HepG2 (cell line): ENCODE measurements at regions not wholly inside any gene's neighbourhood (a gene's known extent, or its start where the extent isn't known, plus 50 kb on each side); places are given as distances from the start of the nearest gene placed in this dataset.

Experiments used
- ATAC-seq: fragments of 200-7000 bp; cut with Tn5 transposase; 3 replicates; pipeline ENCODE4 v1.9.1; 2020; ENCODE audit warnings: mild to moderate bottlenecking, moderate library complexity
- BruUV-seq: library from RNA; stranded (reverse); fragments of 400-500 nt; replicated peaks from 2 replicates; lab custom pipeline; 2021; lab: Mats Ljungman, UMichigan
- CTCF ChIA-PET: fragments of 300-600 bp; formaldehyde crosslinking; extraction: SDS; loops from one replicate; lab custom pipeline; 2021; ENCODE audit warnings: low total read pairs, inconsistent platforms, low intra/inter-chr PET ratio; lab: Yijun Ruan, JAX
- POLR2A ChIA-PET: fragments of 350-600 bp; sonication (Branson Sonifier 250); formaldehyde crosslinking; loops from one replicate; lab custom pipeline; 2020; ENCODE audit warnings: antibody characterized with exemption, inconsistent platforms; lab: Yijun Ruan, JAX
- DNase-seq: peaks from one replicate; pipeline ENCODE4 v3.0.0-alpha.2; 2015; ENCODE audit warnings: low spot score
- FAIRE-seq: peaks from 3 replicates; lab custom pipeline; 2011; peaks lifted over from hg19 to GRCh38; lab: Jason Lieb, UNC
- H2AFZ ChIP-seq: one replicate; pipeline ENCODE4 v1.6.1; 2011; ENCODE audit warnings: low read length, inconsistent platforms
- H3K27ac ChIP-seq: fragments of 300-600 bp; 3 replicates; pipeline ENCODE4 v1.8.0; 2011; ENCODE audit warnings: mixed run types, mild to moderate bottlenecking, mixed read lengths, low read length, inconsistent platforms; ENCODE audit not compliant: insufficient read depth; ENCODE audit errors: extremely low read length
- H3K27me3 ChIP-seq, 2 experiments: fragments of 200-600 bp in 1 of 2; 2 replicates in 1 of 2; 3 replicates in 1 of 2; pipeline versions ENCODE4 v1.6.0 to v1.8.0; 2011; ENCODE audit warnings: low read length in 2 of 2, mild to moderate bottlenecking in 2 of 2, moderate library complexity in 2 of 2, inconsistent platforms in 1 of 2; ENCODE audit not compliant: insufficient read depth in 2 of 2, control insufficient read depth in 1 of 2
- H3K36me3 ChIP-seq, 2 experiments: fragments of 200-600 bp in 1 of 2; replicated peaks in 1 of 2; 2 replicates in 1 of 2; 3 replicates in 1 of 2; pipeline versions ENCODE4 v1.5.1 to v1.8.0; 2011; ENCODE audit warnings: low read length in 2 of 2, inconsistent platforms in 1 of 2; ENCODE audit not compliant: insufficient read depth in 2 of 2, control insufficient read depth in 1 of 2
- H3K4me1 ChIP-seq: 2 replicates; pipeline ENCODE4 v1.5.1; 2012; ENCODE audit warnings: low read length, inconsistent platforms; ENCODE audit not compliant: insufficient read depth
- H3K4me2 ChIP-seq: 2 replicates; pipeline ENCODE4 v1.6.0; 2011; ENCODE audit warnings: low read depth, low read length, inconsistent platforms
- H3K4me3 ChIP-seq, 3 experiments: fragments of 200-600 bp in 1 of 3; sonication (generic), shearing (Covaris generic) in 1 of 3; replicated peaks in 1 of 3; 2 replicates each; pipeline ENCODE4 v1.5.1; 2011 to 2016; ENCODE audit warnings: low read length in 3 of 3, inconsistent platforms in 2 of 3, low read depth in 2 of 3, mild to moderate bottlenecking in 2 of 3, control low read depth in 1 of 3, mixed read lengths in 1 of 3; ENCODE audit not compliant: insufficient read depth in 1 of 3
- H3K79me2 ChIP-seq: one replicate; pipeline ENCODE4 v1.6.1; 2011; ENCODE audit warnings: low read length, inconsistent platforms; ENCODE audit not compliant: insufficient read depth
- H3K9ac ChIP-seq: 2 replicates; pipeline ENCODE4 v1.6.0; 2011; ENCODE audit warnings: mild to moderate bottlenecking, low read depth, low read length, inconsistent platforms; ENCODE audit not compliant: insufficient read depth
- H3K9me3 ChIP-seq: 2 replicates; pipeline ENCODE4 v1.5.1; 2012; ENCODE audit warnings: mild to moderate bottlenecking, low read length
- H4K20me1 ChIP-seq: 2 replicates; pipeline ENCODE4 v1.6.0; 2011; ENCODE audit warnings: inconsistent platforms, mild to moderate bottlenecking, low read length, moderate library complexity; ENCODE audit not compliant: insufficient read depth
- CBX1 ChIP-seq: IDR thresholded peaks from one replicate; pipeline ENCODE4 v1.6.1; 2016; ENCODE audit warnings: antibody characterized with exemption, low read depth
- CENPT ChIP-seq: sonication (generic); formaldehyde crosslinking; IDR thresholded peaks from 2 replicates; pipeline ENCODE4 v1.8.0; 2022; ENCODE audit warnings: low read depth, mild to moderate bottlenecking, moderate library complexity, missing genetic modification reagents
- GATA4 ChIP-seq: sonication (generic); IDR thresholded peaks from 2 replicates; pipeline ENCODE4 v1.6.1; 2016; ENCODE audit warnings: antibody characterized with exemption, low read depth, borderline replicate concordance
- HDAC6 ChIP-seq: fragments of 200-600 bp; sonication (generic); IDR thresholded peaks from 2 replicates; pipeline ENCODE4 v1.7.0; 2017; ENCODE audit warnings: mild to moderate bottlenecking, antibody characterized with exemption, low read length, low read depth
- KDM5B ChIP-seq: sonication (generic); formaldehyde crosslinking; IDR thresholded peaks from 2 replicates; pipeline ENCODE4 v1.4.0; 2020; ENCODE audit warnings: missing genetic modification reagents, mild to moderate bottlenecking, borderline replicate concordance
- MTF1 ChIP-seq: sonication (generic); formaldehyde crosslinking; IDR thresholded peaks from 2 replicates; pipeline ENCODE4 v1.5.0; 2020; ENCODE audit warnings: missing genetic modification reagents
- MXD4 ChIP-seq: IDR thresholded peaks from 2 replicates; pipeline ENCODE4 v1.6.1; 2016; ENCODE audit warnings: mild to moderate bottlenecking, missing biosample characterization, missing genetic modification reagents
- NFE2L1 ChIP-seq: sonication (generic); formaldehyde crosslinking; IDR thresholded peaks from 2 replicates; pipeline ENCODE4 v1.4.0; 2020; ENCODE audit warnings: missing genetic modification reagents, mild to moderate bottlenecking, borderline replicate concordance
- RFX1 ChIP-seq: fragments of 450-650 bp; IDR thresholded peaks from 2 replicates; pipeline ENCODE4 v1.6.1; 2017
- U2AF2 ChIP-seq: fragments of 200-400 bp; formaldehyde crosslinking; IDR thresholded peaks from 2 replicates; pipeline ENCODE4 v1.6.1; 2017; ENCODE audit warnings: low read depth, mild to moderate bottlenecking, low read length
- ZC3H4 ChIP-seq: sonication (generic); formaldehyde crosslinking; IDR thresholded peaks from 2 replicates; pipeline ENCODE4 v1.4.0; 2020; ENCODE audit warnings: missing genetic modification reagents, borderline replicate concordance
- ZNF207 ChIP-seq: fragments of 450-650 bp; IDR thresholded peaks from 2 replicates; pipeline ENCODE4 v1.6.1; 2016; ENCODE audit warnings: antibody characterized with exemption, borderline replicate concordance
- ZNF331 ChIP-seq: sonication (generic); formaldehyde crosslinking; IDR thresholded peaks from 2 replicates; pipeline ENCODE4 v1.4.0; 2020; ENCODE audit warnings: missing genetic modification reagents
- ZNF362 ChIP-seq: sonication (generic); formaldehyde crosslinking; IDR thresholded peaks from 2 replicates; pipeline ENCODE4 v1.4.0; 2020; ENCODE audit warnings: missing genetic modification reagents, mild to moderate bottlenecking, borderline replicate concordance
- ZNF556 ChIP-seq: sonication (generic); formaldehyde crosslinking; IDR thresholded peaks from 2 replicates; pipeline ENCODE4 v1.4.0; 2020; ENCODE audit warnings: mild to moderate bottlenecking, missing genetic modification reagents, borderline replicate concordance
- ZNF567 ChIP-seq: sonication (generic); formaldehyde crosslinking; IDR thresholded peaks from 2 replicates; pipeline ENCODE4 v1.8.1; 2023; ENCODE audit warnings: mild to moderate bottlenecking, missing genetic modification reagents, borderline replicate concordance
- ZNF713 ChIP-seq: sonication (generic); formaldehyde crosslinking; IDR thresholded peaks from 2 replicates; pipeline ENCODE4 v1.4.0; 2020; ENCODE audit warnings: mild to moderate bottlenecking, missing genetic modification reagents
- ZNF766 ChIP-seq: sonication (generic); formaldehyde crosslinking; IDR thresholded peaks from 2 replicates; pipeline ENCODE4 v1.5.0; 2020; ENCODE audit warnings: missing genetic modification reagents, borderline replicate concordance
- ZNF788 ChIP-seq: sonication (generic); formaldehyde crosslinking; IDR thresholded peaks from 2 replicates; pipeline ENCODE4 v1.5.0; 2020; ENCODE audit warnings: mild to moderate bottlenecking, missing genetic modification reagents, borderline replicate concordance
- ZNF839 ChIP-seq: sonication (generic); formaldehyde crosslinking; IDR thresholded peaks from 2 replicates; pipeline ENCODE4 v1.4.0; 2020; ENCODE audit warnings: missing genetic modification reagents, mild to moderate bottlenecking, borderline replicate concordance
- ZZZ3 ChIP-seq: sonication (generic); formaldehyde crosslinking; IDR thresholded peaks from 2 replicates; pipeline ENCODE4 v1.4.0; 2020; ENCODE audit warnings: missing genetic modification reagents, mild to moderate bottlenecking, borderline replicate concordance
- WGBS: methylation state at CpG from one replicate; pipeline ENCODE4 v1.1.6; 2017; ENCODE audit warnings: low lambda C conversion rate; 5-methylcytosine and 5-hydroxymethylcytosine counted together
- in situ Hi-C: cut with HindIII; loops from 2 replicates; pipeline ENCODE4 v1.10.0; 2017; ENCODE audit warnings: low pct_unique_long_range_greater_than_20kb; ENCODE audit not compliant: extremely low pct_ligation_motif_present
- intact Hi-C: fragments of 100-400 bp; cut with micrococcal nuclease; formaldehyde crosslinking; loops from one replicate; pipeline ENCODE4 v1.10.0; 2022; ENCODE audit not compliant: unreplicated experiment

GRCh38 chr12:58443981-58444371, 476.3 kb downstream of the LRIG3 start:
- no peaks in the 10 kb centered on the region for H3K9me3 ChIP-seq
- intact Hi-C loops (loop anchor here (1.0 to 5.0 kb wide), 2 partner anchors 98 to 708 kb away; no protein-coding TSS in a partner anchor), in situ Hi-C loops (loop anchor here (25.0 kb wide), 1 partner anchor 457 kb away; no protein-coding TSS in a partner anchor)
- POLR2A ChIA-PET = no interaction called here
- H3K4me1 ChIP-seq = no peaks in the 10 kb centered on the region
- no peak for TF ChIP-seq CBX1
- TF ChIP-seq ZC3H4 = no peak
- TF ChIP-seq ZNF331 (CRISPR knock-in tag) = no peak
- no peak for TF ChIP-seq MXD4 (CRISPR knock-in tag)
- H4K20me1 ChIP-seq = no peaks in the 10 kb centered on the region
- H3K4me2 ChIP-seq = no peak overlapping the region
- H3K9ac ChIP-seq = no peak overlapping the region
- ATAC-seq (no peak), DNase-seq (no peak), FAIRE-seq (no peak)
- no peak overlapping the region for H3K4me3 ChIP-seq
- WGBS = 26% methylated on average over 8 of the region's 8 CpGs
- H2AFZ ChIP-seq = no peak overlapping the region
- no peaks in the 10 kb centered on the region for H3K27me3 ChIP-seq
- H3K79me2 ChIP-seq = no peaks in the 10 kb centered on the region
- CTCF ChIA-PET = interaction anchor here (2.4 kb wide), 1 partner anchor 98 kb away, joined by 28 read pairs; no protein-coding TSS in a partner anchor
- H3K36me3 ChIP-seq = no peaks in the 10 kb centered on the region
- no peak overlapping the region for H3K27ac ChIP-seq
- no TSS peak for BruUV-seq

GRCh38 chr12:58450868-58451482, 469.3 kb downstream of the LRIG3 start:
- ChIA-PET POLR2A (no interaction called here), CTCF (no interaction called here)
- FAIRE-seq (no peak), DNase-seq (no peak), ATAC-seq (no peak)
- H3K27ac ChIP-seq = no peak overlapping the region
- no peak overlapping the region for H3K9ac ChIP-seq
- no peaks in the 10 kb centered on the region for H3K9me3 ChIP-seq
- H3K27me3 ChIP-seq = no peaks in the 10 kb centered on the region
- in situ Hi-C loops = no loop called here
- TF ChIP-seq ZNF207 = no peak
- no peak for TF ChIP-seq ZNF766 (CRISPR knock-in tag)
- no peak for TF ChIP-seq U2AF2
- TF ChIP-seq HDAC6 = no peak
- TF ChIP-seq ZNF788 (CRISPR knock-in tag) = no peak
- TF ChIP-seq KDM5B (CRISPR knock-in tag) = no peak
- no peak for TF ChIP-seq ZNF567 (CRISPR knock-in tag)
- TF ChIP-seq ZNF713 = no peak
- TF ChIP-seq NFE2L1 (CRISPR knock-in tag) = no peak
- no peak for TF ChIP-seq GATA4
- no peak for TF ChIP-seq ZNF362 (CRISPR knock-in tag)
- TF ChIP-seq MTF1 (CRISPR knock-in tag) = no peak
- TF ChIP-seq CENPT (CRISPR knock-in tag) = no peak
- TF ChIP-seq ZNF556 (CRISPR knock-in tag) = no peak
- no peak for TF ChIP-seq ZNF839 (CRISPR knock-in tag)
- no peak for TF ChIP-seq ZZZ3 (CRISPR knock-in tag)
- TF ChIP-seq RFX1 = no peak
- no peak overlapping the region for H3K4me2 ChIP-seq
- 6% methylated on average over 2 of the region's 2 CpGs for WGBS
- no peaks in the 10 kb centered on the region for H3K79me2 ChIP-seq
- H3K36me3 ChIP-seq = no peaks in the 10 kb centered on the region
- intact Hi-C loops = no loop called here
- H3K4me1 ChIP-seq = no peaks in the 10 kb centered on the region
- no TSS peak for BruUV-seq
- H2AFZ ChIP-seq = no peak overlapping the region
- H3K4me3 ChIP-seq = no peak overlapping the region
- no peaks in the 10 kb centered on the region for H4K20me1 ChIP-seq
